Daoy (cell line): ENCODE measurements at regions not wholly inside any gene's neighbourhood (a gene's known extent, or its start where the extent isn't known, plus 50 kb on each side); places are given as distances from the start of the nearest gene placed in this dataset.
"Not testable (repeated sequence)": the region's sequence is repeated elsewhere in the genome, so short reads cannot be mapped to it uniquely, and the experiment has no call there.

Experiments used
- DNase-seq: peaks from one replicate; pipeline ENCODE4 v3.0.0-alpha.2; 2015; ENCODE audit warnings: low read depth

DNA sequence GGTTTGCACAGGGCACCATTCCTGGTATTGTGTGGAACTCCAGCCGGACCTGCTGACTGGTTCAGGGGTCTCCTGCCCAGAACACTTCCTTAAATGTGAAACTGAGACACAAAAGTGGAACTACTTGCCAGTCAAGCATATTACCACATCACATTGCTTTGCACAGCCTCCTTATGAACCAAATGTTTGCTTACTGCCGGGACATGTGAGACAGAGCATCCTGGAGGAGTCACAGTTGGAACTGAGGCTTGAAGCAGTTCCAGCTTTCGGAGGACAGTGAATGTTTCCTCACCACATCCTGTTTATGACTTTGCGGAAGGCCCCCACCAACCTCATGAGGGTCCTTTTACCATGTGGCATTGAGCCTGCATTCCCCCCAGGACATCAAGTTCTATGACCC is 105.8 kb upstream of the ARHGAP42 start:
- peak; percentile 4 for DNase-seq

DNA sequence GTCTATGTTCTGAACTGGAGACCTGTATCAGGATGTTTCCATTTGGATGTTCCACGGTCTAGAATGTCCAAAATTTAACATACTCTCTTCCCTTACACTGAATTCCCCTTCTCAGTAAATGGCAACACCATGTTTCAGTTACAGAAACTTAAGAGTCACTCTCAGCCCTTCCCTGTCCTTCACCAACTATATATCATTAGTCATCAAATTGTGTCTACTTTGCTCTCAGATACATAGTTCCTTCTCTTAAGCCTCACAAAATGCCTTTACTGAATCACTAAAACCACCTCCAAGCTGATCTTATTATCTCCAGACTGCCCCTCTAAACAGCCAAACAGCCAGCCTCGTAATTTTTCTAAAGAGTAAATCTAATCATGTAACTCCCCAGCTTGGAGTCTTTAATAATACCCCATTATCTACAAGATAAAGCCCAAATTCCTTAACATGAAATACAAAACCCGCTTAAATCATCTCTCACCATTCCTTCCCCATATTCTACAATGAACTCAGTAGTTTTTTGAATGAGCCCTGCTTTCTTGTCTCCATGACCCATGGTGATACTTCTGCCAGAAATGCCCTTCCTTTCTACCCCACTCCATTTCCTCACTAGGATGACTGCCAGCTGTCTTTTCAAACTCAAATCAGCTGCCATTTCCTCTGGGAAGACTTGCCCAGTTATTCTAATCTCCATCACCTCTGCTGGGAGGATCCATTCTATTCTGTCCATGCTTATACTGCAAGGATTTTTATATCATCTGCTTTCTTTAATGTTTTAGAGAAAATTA is 102.7 kb upstream of the ARHGAP42 start:
- no peak for DNase-seq

DNA sequence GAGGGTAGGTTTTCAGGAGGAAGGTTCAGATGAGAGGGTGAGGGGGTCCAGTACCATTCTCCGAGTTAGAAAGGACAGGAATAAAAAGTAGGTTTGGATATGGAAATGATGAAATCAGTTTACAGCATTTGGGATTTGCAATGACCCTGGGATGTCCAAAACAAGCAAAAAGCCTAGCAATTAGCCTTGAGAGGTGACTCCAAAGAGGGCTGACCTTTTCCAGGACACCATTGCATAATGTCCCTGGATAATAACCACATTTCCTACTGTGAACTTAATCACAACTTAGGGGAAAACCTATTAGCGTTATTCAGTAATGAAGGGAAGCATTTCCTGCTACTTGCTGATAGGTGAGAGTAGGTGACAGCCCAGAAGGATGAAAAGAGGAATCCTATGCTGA is 101.4 kb upstream of the ARHGAP42 start:
- DNase-seq, result no peak

DNA sequence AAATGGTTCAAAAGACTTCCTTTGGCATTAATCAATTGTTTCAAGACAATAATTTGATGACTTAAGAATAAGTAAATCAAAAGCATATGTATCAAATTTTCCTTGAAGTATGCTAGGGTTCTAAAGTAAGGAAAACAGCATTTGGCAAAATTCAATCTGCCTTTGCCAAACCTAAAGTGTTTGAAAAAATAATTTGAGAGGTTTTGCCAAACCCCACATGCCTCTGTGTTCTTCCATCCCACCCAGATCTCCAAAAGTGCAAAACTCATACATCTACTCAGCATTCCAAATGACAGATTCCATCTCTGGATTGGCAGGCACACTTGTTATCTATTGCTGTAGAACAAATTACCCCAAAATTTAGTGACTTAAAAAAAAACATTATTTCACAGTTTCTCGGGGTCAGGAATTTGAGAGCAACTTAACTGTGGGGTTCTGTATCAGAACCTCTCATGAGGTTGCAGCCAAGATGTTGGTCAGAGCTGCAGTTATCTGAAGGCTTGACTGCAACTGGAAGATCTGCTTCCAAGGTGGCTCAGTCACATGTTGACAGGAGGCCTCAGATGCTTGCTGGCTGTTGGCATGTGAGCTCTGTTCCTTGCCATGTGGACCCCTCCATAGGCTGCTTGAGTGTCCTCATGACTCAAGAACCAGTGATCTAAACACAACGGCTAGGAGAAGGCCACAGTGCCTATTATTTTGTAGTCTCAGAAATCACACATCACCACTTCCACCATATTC is 100.6 kb upstream of the ARHGAP42 start:
- DNase-seq, result no peak

DNA sequence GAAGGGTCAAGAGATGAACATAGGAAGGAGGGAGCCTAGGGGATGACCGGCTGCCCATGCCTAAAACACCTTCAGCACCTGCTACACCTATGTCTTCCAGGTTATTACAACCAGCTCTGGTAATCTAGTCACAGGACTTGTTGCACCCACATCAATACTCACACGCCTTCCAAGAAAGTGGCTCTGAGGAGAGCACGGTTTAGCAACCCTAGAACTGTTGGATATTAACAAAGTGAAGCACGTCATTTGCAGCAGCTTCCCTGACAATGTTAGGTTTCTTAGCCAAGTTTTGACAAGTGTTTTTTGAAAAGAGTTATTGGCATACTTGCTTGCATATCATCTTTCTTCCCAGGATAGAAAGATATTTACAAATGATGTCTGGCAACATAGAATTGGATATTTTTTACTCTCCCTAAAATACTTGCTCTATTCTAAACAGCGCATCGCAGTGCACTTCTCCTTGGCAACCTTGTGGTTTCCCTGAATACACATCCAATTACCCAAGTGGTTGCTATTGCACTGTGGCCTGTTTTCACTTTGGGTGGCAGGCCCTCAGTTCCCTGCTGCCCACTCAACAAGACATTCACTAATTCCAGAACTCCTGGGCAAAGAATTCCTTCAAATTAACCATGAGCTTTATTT is 94.3 kb upstream of the ARHGAP42 start:
- no peak for DNase-seq

DNA sequence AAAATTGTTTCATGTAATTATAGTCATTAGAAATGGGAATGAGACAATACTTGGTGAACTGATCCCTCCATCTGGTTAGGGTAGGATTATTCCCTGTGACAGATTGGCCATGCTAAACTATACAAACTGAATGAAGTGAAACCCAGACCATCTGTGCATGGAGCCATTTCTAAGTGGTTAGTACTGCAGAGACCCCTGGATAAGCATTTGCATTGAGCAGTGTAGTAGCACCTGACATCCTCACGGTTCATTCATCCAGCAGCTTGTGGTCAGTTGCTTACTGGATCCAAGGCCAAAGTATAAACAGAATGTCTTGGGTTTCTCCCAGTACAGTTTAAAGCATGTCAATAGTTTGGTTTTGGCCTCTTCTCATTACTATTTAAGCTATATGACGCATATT is 93.8 kb upstream of the ARHGAP42 start:
- no peak for DNase-seq

DNA sequence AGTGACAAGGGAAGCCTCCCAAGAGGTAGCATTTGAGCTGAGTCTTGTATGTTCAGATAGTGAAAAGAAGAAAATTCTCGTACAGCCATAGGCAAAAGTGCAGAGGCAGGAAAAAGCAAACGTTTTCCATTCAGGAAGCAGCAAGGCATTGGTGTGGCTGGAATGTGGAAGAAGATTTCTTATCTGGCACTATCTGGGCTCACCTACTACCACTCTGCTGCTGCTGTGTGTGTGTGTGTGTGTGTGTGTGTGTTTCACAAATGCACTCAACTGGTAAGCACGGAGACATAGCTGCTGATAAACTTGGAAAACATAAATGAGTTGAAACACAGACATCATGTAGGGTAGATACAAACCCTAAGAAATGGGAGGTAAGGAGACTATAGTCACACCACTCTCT is 92.8 kb upstream of the ARHGAP42 start:
- DNase-seq, result no peak

DNA sequence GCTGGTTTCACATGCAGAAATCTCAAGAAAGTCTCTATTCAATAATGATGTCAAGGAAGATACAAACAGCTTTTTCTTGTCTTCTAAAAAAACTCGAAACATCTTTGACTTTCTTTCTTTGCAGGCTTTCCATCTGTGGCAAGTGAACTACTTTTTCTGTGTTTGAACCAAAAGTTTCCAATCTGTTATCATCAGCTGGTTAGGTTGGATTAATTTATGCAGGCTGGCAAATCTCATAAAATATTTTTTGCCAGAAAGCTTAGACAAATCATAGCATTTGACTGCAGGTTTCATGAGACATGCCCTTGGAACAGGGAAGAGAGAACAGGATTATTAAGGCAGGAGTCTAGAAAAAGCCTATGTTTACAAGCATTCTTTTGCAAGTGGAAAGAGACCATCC is 86.1 kb upstream of the ARHGAP42 start:
- no peak for DNase-seq

DNA sequence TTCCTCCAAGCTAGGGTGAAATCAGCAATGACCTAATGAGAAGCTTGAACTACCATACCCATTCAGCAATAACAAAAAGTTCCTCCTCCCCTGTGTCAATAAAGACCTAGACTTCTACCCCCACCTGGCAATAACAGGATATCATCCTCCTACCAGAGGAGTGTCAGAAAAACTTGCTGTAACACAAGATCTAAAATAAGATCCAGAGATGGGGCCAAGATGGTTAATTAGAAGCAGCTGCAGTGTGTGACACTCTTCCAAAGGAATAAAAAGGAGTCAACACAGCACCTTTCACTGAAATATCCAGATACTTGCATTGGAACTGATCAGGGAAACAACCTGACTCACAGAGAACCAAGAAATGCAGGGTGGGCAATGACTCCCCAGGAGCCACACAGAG is 84.4 kb upstream of the ARHGAP42 start:
- DNase-seq, result no peak

DNA sequence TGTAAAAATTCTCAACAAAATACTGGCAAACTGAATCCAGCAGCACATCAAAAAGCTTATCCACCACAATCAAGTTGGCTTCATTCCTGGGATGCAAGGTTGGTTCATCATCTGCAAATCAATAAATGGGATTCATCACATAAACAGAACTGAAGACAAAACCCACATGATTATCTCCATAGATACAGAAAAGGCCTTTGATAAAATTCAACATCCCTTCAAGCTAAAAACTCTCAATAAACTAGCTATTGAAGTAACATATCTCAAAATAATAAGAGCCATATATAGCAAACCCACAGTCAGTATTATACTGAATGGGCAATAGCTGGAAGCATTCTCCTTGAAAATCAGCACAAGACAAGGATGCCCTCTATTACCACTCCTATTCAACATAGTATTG is 79.3 kb upstream of the ARHGAP42 start:
- not testable (repeated sequence) for DNase-seq

DNA sequence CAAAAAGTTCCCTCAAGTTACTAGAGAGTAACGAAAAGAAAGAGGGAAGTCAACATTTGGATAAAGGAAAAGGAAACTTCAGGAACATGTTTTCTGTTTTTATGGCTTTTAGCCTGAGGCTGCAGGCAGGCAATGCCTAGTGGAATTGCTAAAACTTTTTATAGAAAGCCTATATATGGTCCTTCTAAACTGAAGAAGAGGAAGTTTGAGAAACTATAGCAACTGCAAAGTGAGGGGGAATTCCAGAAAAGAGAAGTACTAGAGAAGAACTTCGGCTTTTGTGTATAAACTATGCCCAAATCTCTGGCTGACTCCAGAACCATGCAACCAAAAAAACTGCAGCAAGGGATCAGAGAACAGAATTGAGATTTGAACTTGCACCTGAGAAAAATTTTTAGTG is 74.3 kb upstream of the ARHGAP42 start:
- no peak for DNase-seq

DNA sequence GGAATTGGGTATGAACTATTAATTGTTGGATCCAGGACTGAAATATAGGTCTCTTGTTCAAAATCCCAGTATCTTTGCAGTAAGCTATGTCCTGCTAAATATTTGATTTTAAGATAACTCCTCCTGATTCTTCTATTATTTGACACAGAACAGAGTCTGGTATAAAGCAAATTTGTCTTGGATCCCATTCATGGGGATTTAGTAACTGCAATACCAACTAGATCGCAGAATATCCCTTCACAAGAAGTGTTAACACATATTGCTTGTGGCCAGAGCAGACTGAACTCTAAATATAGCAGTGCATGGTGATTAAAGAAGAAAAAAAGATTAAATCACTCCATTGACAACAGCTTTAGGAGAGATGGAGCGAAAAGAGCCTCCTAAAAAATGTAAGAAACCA is 68.2 kb upstream of the ARHGAP42 start:
- no peak for DNase-seq

DNA sequence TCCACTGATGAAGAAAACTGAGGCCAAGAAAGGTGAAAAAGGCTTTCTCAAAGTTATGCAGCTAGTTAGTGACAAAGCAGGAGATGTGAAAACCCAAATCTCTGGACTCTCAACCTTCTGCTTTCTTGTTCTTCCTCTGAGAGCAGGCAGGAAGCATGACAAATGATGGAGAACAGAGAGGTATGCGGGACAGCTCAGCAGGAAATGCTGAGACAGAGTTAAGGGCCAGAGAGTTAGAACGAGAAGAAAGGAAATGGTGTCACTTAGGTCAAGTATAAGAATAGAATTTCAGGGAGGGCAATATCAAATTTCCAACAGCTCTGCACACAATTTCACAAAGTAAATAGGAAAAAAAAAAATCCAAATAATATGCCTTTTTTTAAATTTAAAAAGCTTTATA is 67.6 kb upstream of the ARHGAP42 start:
- DNase-seq, result peak; percentile 49

DNA sequence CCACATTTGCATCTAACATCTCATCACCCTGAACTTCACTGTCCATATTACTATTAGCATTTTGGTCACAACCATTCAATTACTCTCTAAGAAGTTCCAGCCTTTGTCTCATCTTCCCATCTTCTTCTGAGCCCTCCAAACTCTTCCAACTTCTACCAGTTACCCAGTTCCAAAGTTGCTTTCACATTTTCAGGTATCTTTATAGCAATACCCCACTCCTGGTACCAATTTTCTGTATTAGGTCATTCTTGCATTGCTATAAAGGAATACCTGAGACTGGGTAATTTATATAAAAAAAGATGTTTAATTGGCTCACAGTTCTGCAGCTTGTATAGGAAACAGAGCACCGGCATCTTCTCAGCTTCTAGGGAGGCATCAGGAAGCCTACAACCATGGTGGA is 64.7 kb upstream of the ARHGAP42 start:
- no peak for DNase-seq

DNA sequence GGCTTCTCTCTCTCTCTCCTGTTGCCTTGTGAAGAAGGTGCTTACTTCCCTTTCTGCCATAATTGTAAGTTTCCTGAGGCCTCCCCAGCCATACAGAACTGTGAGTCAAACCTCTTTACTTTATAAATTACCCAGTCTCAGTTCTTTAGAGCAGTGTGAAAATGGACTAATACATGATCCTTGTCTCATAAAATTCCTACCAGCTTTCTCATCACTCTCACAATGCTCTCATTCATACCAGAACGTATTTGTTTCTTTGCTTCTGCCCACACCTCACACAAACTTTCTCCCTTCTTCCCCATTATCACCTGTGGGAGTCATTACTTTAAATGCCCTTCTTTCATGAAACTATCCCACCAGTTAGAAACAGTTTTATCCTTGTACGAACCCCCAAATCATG is 62.7 kb upstream of the ARHGAP42 start:
- no peak for DNase-seq

DNA sequence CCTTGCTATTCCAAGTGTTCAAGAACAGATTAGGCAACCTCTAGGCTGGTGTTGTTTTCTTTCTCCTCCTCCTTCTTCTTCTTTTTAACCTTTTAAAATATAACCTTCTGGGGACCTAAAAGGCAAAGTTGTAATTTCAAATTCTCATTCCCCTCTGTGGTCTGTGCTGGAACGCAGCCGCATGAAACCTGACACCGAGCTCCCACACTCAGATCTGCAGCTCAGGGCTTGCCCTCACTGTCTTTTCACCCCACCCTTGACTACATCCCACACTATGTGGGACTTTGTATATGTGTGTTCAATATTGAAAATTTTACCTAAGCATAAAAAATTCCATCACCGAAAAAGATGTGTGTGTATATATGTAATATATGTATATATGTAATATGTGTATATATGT is 62.0 kb upstream of the ARHGAP42 start:
- DNase-seq, result peak; percentile 35

DNA sequence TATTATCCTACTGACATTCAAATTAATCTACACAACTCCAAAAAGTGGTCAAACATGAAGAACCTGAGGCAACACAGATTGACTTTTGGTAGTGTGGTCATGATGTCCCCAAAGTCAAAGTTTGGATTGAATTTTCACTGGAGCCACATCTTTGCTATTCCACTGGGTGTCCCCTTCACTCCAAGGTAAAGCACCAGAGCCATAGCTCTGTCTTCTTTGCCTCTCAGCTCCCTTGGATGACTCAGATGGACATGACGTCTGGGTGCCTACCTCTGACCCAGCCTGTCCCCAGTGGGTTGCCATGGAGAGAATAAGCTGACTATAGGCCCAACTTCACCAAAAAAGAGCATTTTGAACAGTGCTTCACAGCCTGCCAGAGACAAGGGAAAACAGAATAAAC is 57.4 kb upstream of the ARHGAP42 start:
- peak; percentile 23 for DNase-seq

DNA sequence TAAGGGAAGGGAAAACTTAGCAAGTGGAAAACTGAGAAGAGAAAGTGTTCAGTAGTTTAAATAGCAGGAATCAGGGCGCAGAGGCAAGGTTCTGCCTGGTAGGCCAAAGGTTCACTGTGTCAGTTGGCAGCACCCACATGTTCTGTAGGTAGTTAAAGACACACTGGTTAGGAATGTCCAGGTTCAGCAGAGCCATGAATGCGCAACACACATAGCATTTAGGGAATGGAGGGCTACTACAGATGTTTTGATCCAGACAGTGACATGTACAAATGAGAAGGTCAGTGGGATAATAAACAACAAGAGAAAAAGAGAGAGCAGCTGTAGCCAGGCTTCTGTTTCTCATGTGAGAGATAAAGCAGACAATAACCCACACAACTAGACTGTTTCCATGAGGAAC is 56.2 kb upstream of the ARHGAP42 start:
- DNase-seq, result peak; percentile 6

DNA sequence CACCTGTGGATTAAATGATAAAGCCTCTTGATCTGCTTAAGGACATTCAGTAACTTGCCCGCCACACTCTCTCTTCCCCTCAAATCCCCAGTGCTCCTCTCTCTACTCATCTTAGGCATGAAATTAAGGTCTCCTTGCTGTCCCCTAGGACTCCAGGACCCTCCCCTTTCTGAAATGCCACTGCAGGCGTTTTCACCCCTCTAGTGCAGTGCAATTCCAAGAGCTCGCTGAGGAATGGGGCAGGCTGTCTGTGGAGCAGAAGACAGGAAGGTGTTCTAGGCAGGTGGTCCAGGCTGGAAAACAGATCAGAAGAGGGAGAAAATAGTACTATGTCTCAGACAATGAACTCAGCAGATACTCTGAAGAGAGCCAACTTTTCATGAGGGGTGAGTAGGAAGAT is 55.8 kb upstream of the ARHGAP42 start:
- no peak for DNase-seq

DNA sequence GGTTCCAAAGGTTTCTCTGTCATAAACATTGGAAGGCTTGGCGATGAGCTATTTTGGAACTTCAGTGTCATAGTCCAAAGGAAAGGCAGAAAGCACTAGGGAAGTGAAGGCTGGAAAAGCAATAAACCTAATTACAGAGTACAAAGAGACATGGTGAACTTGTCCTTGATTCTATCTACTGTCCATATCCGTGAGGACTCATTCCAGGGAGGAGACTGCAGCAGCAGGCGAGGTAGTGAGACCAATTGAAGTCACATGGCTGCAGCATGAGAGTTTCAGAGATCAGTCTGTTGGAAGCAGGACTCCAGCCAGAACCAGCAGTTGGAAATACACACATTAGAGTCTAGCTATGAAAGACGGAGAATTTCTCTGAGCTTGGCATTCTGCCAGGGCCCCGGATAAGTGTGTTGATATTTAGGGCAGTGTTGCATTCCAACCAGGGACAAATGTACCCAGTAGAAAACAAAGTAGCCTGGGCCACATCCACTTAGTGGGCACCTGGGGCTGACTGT is 54.1 kb upstream of the ARHGAP42 start:
- peak; percentile 8 for DNase-seq

DNA sequence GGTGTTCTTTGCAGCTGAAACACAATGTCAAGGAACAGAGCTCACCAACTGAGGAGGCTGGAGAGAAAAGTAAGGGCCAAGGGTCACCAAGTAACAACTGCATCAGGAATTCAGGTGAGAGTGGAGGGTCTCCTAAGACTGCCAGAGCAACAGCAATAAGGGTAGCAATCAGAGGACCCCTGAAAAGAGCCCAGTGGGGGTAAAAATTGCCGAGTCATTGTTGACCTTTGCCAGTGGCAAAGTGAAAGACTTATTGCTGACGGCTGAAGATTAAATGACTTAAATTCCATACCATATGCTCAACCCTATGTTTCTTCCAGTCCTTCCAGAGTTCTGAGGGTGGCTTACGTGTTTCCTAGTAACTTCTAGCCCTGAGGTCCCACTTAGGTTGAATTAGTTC is 51.9 kb upstream of the ARHGAP42 start:
- no peak for DNase-seq

DNA sequence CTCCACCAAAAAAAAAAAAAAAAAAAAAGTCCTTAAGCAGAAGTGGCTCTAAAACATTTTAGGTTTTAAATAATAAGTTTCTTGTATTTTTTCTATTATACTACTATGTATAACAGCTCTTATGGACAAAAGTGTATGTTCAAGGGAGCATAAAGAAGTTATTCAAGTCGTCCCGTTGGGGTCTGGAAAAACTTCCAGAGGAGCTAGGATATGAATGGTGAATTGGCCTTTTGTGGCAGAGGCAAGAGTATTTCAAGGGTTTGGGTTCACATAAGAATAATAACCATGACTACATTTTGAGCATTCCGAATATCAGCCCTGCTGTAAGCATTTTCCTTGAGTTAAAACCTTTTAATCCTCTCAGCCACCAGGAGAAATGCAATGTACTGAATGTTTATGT is 50.6 kb upstream of the ARHGAP42 start:
- DNase-seq, result no peak
